ENCODE measurements at regions not wholly inside any gene's neighbourhood (a gene's known extent, or its start where the extent isn't known, plus 50 kb on each side); places are given as distances from the start of the nearest gene placed in this dataset.
"Not testable (repeated sequence)": the region's sequence is repeated elsewhere in the genome, so short reads cannot be mapped to it uniquely, and the experiment has no call there.

GRCh38 chr2:87638872-87639271 is 109.0 kb upstream of the PLGLB2 start:
- H3K9me3 ChIP-seq (ENCODE audit: low read length); intact Hi-C loops (cut with micrococcal nuclease; ENCODE audit: unreplicated experiment): not testable (repeated sequence)
- peak; percentile 69 for FAIRE-seq

DNA sequence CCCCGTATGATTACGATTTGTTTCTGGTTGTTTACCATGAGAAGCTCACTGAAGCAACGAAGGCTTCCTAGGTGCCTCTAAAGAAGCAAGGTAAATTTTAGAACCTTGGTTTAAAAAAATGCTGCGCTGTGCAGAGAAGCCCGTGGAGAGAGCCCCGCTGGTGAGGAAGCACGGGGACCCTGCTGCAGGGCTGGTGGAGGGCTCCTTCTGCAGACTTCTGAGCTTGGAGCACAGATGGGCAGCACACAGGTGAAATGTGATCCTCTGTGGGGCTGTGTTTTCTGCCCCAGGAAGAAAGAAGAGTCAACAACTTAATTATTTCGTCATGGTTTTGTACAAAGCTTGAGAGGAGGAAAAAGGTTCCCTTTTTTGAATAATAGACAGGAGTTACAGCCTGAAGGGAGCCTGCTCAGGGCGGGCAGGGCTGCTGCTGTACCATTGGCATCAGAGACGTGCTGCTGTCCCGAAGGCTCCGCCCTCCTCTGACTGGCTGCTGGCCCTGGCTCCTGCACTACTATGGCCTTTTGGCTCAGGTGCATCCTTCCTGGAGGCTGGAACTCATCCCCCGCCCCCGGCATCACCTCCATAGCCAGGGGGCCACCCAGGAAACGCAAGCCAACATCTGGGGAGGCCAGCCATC is 108.0 kb upstream of the PLGLB2 start:
- intact Hi-C loops (cut with micrococcal nuclease; ENCODE audit: unreplicated experiment); H2AFZ ChIP-seq (ENCODE audit: low read length); in situ Hi-C loops (cut with HindIII; ENCODE audit: extremely low pct_ligation_motif_present, low pct_unique_long_range_greater_than_20kb); H3K4me1 ChIP-seq (ENCODE audit: insufficient read depth, low read length); H3K27ac ChIP-seq (ENCODE audit: extremely low read length, insufficient read depth, low read length); H3K9me3 ChIP-seq (ENCODE audit: low read length); POLR2A ChIA-PET; DNase-seq (ENCODE audit: low spot score); H3K36me3 ChIP-seq (replicated peaks in 1 of 2; ENCODE audit: control insufficient read depth in 1 of 2, insufficient read depth in 2 of 2, low read length in 2 of 2); H3K9ac ChIP-seq (ENCODE audit: insufficient read depth, low read depth, low read length); H4K20me1 ChIP-seq (ENCODE audit: insufficient read depth, low read length); H3K79me2 ChIP-seq (ENCODE audit: insufficient read depth, low read length); BruUV-seq (replicated peaks); H3K4me2 ChIP-seq (ENCODE audit: low read depth, low read length); CTCF ChIA-PET (ENCODE audit: low intra/inter-chr PET ratio, low total read pairs); H3K4me3 ChIP-seq (replicated peaks in 1 of 3; ENCODE audit: insufficient read depth in 1 of 3, low read depth in 2 of 3, low read length in 3 of 3); H3K27me3 ChIP-seq (ENCODE audit: control insufficient read depth in 1 of 2, insufficient read depth in 2 of 2, low read length in 2 of 2): not testable (repeated sequence)
- ATAC-seq (peak; percentile 33), FAIRE-seq (peak; percentile 21)
- WGBS (ENCODE audit: low lambda C conversion rate), result 89% methylated on average over 9 of the region's 15 CpGs

More at GRCh38 chr2:87638872-87639271, 109.0 kb upstream of the PLGLB2 start:
- H2AFZ ChIP-seq (ENCODE audit: low read length); H3K4me2 ChIP-seq (ENCODE audit: low read depth, low read length); H3K36me3 ChIP-seq (replicated peaks in 1 of 2; ENCODE audit: control insufficient read depth in 1 of 2, insufficient read depth in 2 of 2, low read length in 2 of 2); CTCF ChIA-PET (ENCODE audit: low intra/inter-chr PET ratio, low total read pairs); ATAC-seq; DNase-seq (ENCODE audit: low spot score); H3K27ac ChIP-seq (ENCODE audit: extremely low read length, insufficient read depth, low read length); H3K4me1 ChIP-seq (ENCODE audit: insufficient read depth, low read length); in situ Hi-C loops (cut with HindIII; ENCODE audit: extremely low pct_ligation_motif_present, low pct_unique_long_range_greater_than_20kb); H3K4me3 ChIP-seq (replicated peaks in 1 of 3; ENCODE audit: insufficient read depth in 1 of 3, low read depth in 2 of 3, low read length in 3 of 3); BruUV-seq (replicated peaks); H3K27me3 ChIP-seq (ENCODE audit: control insufficient read depth in 1 of 2, insufficient read depth in 2 of 2, low read length in 2 of 2); H3K79me2 ChIP-seq (ENCODE audit: insufficient read depth, low read length); POLR2A ChIA-PET; H4K20me1 ChIP-seq (ENCODE audit: insufficient read depth, low read length); H3K9ac ChIP-seq (ENCODE audit: insufficient read depth, low read depth, low read length): not testable (repeated sequence)
- no CpG with 5 or more reads among the region's 7 CpGs for WGBS (ENCODE audit: low lambda C conversion rate)

- BruUV-seq (replicated peaks); H3K9me3 ChIP-seq (ENCODE audit: low read length); H3K36me3 ChIP-seq (replicated peaks in 1 of 2; ENCODE audit: control insufficient read depth in 1 of 2, insufficient read depth in 2 of 2, low read length in 2 of 2); H3K4me3 ChIP-seq (replicated peaks in 1 of 3; ENCODE audit: insufficient read depth in 1 of 3, low read depth in 2 of 3, low read length in 3 of 3); H3K4me1 ChIP-seq (ENCODE audit: insufficient read depth, low read length); H3K27ac ChIP-seq (ENCODE audit: extremely low read length, insufficient read depth, low read length); POLR2A ChIA-PET; ATAC-seq; CTCF ChIA-PET (ENCODE audit: low intra/inter-chr PET ratio, low total read pairs); H3K9ac ChIP-seq (ENCODE audit: insufficient read depth, low read depth, low read length); H3K79me2 ChIP-seq (ENCODE audit: insufficient read depth, low read length); H2AFZ ChIP-seq (ENCODE audit: low read length); H4K20me1 ChIP-seq (ENCODE audit: insufficient read depth, low read length); DNase-seq (ENCODE audit: low spot score); intact Hi-C loops (cut with micrococcal nuclease; ENCODE audit: unreplicated experiment); H3K4me2 ChIP-seq (ENCODE audit: low read depth, low read length); FAIRE-seq; H3K27me3 ChIP-seq (ENCODE audit: control insufficient read depth in 1 of 2, insufficient read depth in 2 of 2, low read length in 2 of 2); in situ Hi-C loops (cut with HindIII; ENCODE audit: extremely low pct_ligation_motif_present, low pct_unique_long_range_greater_than_20kb): not testable (repeated sequence)
- 94% methylated on average over 4 of the region's 4 CpGs for WGBS (ENCODE audit: low lambda C conversion rate)
These were observed 106.8 kb upstream of the PLGLB2 start for GRCh38 chr2:87640961-87641563.
